ENCODE measurements at regions not wholly inside any gene's neighbourhood (a gene's known extent, or its start where the extent isn't known, plus 50 kb on each side); places are given as distances from the start of the nearest gene placed in this dataset.
A peak's percentile ranks its signal among the peaks of the same experiment; 100 is the strongest.

- DNase-seq = no peak
Observed at GRCh38 chr18:27619090-27619772, 434.1 kb upstream of the CHST9 start.

DNA sequence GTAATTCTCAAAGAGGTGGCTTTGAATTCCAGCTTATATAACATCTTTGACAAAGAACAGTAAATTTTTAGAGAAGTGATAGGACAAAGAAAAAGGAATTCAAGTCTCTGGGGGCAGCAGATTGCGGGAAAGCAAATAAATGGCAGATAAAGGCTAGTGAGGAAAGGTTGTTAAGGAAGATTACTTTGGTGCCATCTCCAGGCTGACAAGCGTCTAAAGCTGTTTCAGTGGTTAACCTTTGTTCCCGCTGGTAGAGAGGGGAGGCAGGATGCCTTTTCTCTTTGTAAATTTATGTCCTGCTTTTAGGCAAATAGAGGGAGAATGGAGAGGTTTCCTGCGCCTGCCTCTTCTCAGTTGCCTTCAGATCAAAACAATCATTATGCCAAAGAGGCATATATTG lies 431.2 kb upstream of the CHST9 start:
- DNase-seq = no peak

GRCh38 chr18:27614951-27615844 lies 430.1 kb upstream of the CHST9 start:
- DNase-seq = no peak

GRCh38 chr18:27609221-27609620 lies 424.1 kb upstream of the CHST9 start:
- no peak for DNase-seq

GRCh38 chr18:27608742-27609141 lies 423.6 kb upstream of the CHST9 start:
- DNase-seq = no peak

GRCh38 chr18:27608174-27608573 lies 423.1 kb upstream of the CHST9 start:
- DNase-seq = no peak

DNA sequence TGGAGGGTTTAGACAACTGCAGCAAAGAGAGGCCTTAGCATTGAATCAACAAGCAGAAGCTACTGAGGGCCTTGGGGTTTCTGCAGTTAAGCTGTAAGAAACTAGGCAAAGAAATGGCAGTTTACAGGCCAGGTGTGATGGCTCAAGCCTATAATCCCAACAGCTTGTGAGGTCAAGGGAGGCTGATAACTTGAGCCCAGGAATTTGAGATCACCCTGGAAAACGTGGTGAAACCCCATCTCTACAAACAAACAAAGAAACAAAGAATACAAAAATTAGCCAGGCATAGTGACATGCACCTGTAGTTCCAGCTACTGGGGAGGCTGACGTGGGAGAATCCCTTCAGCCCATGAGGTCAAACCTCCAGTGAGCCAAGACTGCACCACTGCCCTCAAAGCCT lies 421.6 kb upstream of the CHST9 start:
- no peak for DNase-seq

GRCh38 chr18:27605107-27605834 lies 420.2 kb upstream of the CHST9 start:
- DNase-seq = peak; percentile 70

DNA sequence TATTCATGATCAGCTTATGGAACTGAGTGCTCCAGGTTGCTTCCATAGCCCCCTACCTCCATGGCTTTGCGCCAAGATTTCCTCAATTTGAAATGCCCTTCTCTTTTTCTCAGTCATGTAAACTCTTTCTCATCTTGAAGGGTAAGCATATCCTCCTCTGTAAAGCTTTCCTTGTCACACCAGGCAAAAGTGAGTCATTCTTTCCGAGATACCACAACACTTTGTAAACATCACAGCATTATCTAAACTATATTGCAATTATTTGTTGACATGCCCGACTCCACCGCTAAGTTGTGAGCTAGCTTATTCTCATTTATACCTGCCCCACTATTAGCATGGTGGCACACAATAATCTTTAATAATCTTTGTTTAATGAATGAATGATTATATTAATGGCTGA lies 419.5 kb upstream of the CHST9 start:
- no peak for DNase-seq

DNA sequence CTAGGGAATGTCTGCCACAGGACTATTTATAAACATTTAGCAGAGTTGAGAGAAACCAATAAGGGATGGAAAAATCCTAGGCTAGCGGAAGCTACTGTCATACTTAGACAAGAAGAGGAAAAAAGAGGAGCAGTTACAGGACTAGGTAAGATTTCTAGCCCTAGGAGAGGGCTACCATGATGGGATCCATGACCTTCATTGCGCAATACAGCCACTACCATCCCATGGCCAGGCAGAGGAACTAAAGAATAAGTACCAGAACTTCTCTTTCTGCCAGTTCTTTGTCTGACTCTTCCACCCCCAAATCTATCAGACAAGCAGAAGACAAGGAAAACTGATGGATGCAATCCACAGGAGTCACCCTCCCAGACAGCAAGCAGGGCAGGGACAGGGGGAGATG lies 417.0 kb upstream of the CHST9 start:
- DNase-seq = no peak

DNA sequence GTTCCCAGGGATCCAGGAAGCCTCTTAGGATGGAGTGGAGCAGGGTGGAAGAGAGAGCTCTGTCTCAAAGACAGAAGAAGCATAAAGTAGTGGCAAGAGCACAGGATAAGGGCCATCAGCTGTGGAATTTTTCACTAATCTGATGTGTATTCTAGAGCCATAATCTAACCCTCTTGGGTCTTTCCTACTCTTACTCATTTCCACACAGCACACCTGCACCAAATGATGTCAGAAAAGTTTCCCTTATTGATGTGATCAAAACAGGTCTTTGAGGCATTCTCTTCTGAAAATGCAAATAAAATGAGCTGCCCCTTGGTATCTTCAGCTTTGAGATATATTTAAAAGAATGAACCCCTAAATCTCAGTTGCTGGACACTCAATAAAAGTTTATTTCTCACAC lies 415.1 kb upstream of the CHST9 start:
- DNase-seq = no peak

GRCh38 chr18:27599202-27599829 lies 414.2 kb upstream of the CHST9 start:
- DNase-seq = peak; percentile 25

GRCh38 chr18:27595113-27595838 lies 410.2 kb upstream of the CHST9 start:
- no peak for DNase-seq

- DNase-seq = no peak
Observed at GRCh38 chr18:27585602-27586173, 400.6 kb upstream of the CHST9 start.

GRCh38 chr18:27583466-27583865 lies 398.4 kb upstream of the CHST9 start:
- DNase-seq = no peak

DNA sequence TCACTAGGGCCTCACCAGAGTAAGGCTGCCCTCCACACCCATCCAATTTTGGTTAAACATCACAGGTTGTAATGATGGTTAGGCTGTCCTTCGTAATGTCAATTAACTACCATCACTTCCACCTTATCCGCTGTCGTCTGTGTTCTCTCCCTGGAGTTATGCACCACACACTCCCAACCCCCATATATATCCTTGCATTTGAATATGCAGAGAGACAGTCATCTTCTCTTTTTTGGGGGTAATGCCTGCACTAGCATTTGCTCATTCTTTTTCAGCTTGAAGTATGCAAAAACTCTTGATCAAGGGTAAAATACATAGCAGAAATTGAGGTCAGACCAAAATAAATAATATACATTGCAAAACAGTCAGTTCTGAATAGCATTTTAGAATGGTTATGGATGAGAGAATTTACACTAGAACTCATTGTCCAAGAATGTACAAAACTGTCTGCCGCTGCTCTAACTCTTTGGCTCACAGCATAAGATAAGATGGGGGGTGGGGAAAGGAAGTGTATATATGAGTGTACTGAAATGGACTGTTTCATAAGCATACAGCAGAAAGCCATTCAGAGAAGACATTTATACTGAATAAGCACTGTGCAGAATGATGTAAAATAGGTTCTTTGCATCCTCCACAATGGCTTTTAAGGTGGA lies 397.8 kb upstream of the CHST9 start:
- DNase-seq = no peak

DNA sequence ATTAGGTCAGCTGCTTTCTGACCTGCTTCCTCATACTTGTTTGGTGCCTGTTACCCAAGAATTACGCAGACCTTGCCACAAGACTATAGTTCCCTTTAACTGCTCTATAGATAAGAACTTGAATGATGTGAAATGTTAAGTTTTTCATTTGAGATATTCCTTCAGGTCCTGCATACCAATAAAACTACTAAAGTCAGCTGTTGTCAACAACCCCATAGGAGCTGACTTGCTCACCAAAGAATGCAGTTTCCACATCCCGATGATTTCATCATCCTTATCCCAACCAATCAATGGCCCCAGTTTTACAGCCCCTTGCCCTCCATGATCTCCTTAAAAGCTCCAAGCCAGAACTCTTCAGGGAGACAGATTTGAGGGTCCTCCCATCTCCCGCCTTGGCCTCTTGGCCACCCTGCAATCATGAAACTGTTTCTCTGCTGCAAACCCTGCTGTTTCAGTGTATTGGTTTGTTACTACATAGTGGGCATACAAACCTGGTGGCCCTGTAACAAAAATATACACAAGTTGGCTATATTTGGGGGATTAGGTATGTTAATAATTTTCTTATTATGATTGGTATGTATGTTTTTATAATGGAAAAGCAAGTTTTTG lies 396.3 kb upstream of the CHST9 start:
- DNase-seq = no peak

DNA sequence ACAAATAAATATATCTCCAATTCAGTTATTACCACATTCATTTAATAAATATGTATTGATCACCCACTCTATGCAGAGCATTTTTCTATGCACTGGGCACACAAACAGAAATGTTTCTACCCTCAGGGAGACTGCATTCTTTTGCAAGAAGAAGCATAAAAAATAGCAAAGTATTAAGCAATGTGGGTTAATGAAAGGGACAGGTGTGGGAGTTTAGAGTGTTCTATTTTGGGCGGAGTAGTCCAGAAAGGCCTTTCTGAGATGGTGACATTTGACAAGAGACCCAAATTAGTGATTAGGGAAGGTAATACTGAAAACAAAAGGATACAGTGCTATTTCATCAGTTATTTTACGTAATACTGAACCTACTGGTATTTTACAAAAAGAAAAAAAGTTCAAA lies 394.3 kb upstream of the CHST9 start:
- no peak for DNase-seq

DNA sequence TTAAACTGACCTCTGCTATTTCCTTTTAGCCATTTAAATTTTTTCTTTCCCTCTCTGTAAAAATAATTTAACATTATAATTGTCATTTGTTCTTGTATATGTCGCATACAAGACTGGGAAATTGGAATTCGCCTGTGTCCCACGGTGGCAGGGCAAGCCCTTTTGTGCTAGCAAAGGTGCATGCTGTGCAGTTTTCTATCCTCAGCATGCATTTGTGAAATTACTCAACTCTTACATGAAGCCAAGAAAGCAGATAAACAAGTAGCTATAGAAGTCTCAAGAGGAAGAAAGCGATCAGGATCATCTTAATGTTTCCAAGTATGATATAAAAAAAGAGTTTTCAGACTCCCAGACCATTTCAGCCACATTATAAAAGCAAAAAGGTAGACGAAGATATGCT lies 392.6 kb upstream of the CHST9 start:
- no peak for DNase-seq

GRCh38 chr18:27577265-27577664 lies 392.2 kb upstream of the CHST9 start:
- DNase-seq = no peak

DNA sequence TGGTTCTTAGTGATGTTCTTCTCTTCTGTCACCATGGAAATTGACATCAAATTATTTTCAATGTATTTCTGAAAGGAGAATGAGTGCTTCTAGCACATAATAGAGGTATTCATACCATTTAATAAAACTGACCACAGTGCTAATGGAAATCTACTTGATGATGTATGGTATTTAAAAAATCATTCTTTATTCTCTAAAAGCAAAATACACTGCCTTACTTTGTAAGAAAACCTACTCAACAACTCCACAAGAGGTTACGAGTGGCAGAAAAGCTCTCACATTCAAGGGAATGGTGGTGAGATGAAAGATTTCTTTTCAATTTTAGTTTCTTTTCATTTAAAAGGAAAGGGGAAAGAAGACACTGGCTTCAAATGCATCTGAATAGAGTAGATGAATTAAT lies 382.3 kb upstream of the CHST9 start:
- DNase-seq = no peak
